SU-DHL-6 (cell line): ENCODE measurements at regions not wholly inside any gene's neighbourhood (a gene's known extent, or its start where the extent isn't known, plus 50 kb on each side); places are given as distances from the start of the nearest gene placed in this dataset.

Source experiments
- H2AFZ ChIP-seq: fragments of 200-600 bp; sonication (generic); 2 replicates; pipeline ENCODE4 v1.6.1; 2014; ENCODE audit warnings: low read depth, mild to moderate bottlenecking, moderate library complexity, mixed read lengths, antibody characterized with exemption, low read length; ENCODE audit not compliant: severe bottlenecking
- H3F3A ChIP-seq: fragments of 200-600 bp; shearing (Covaris generic); 2 replicates; pipeline ENCODE4 v1.6.0; 2016; ENCODE audit warnings: antibody characterized with exemption, mild to moderate bottlenecking; ENCODE audit not compliant: insufficient read depth
- H3K27ac ChIP-seq: fragments of 200-600 bp; sonication (generic); 2 replicates; pipeline ENCODE4 v1.5.1; 2016; ENCODE audit warnings: low read depth, mild to moderate bottlenecking, low read length, moderate library complexity, mixed read lengths
- H3K27me3 ChIP-seq: fragments of 200-600 bp; sonication (generic), shearing (Covaris generic); 2 replicates; pipeline ENCODE4 v1.6.0; 2014; ENCODE audit warnings: mild to moderate bottlenecking, low read length
- H3K36me3 ChIP-seq: fragments of 200-600 bp; sonication (generic); 2 replicates; pipeline ENCODE4 v1.6.1; 2014; ENCODE audit warnings: mild to moderate bottlenecking, low read length, mixed read lengths
- H3K4me2 ChIP-seq: fragments of 300-600, 200-600 bp; shearing (Covaris generic), sonication (generic); 2 replicates; pipeline ENCODE4 v1.6.0; 2014; ENCODE audit warnings: low read length, low read depth, mild to moderate bottlenecking; ENCODE audit not compliant: poor library complexity, severe bottlenecking
- H3K4me3 ChIP-seq: fragments of 200-600 bp; sonication (generic); 2 replicates; pipeline ENCODE4 v1.5.1; 2014; ENCODE audit warnings: antibody characterized with exemption, low read length, mild to moderate bottlenecking, mixed read lengths; ENCODE audit not compliant: insufficient read depth, poor library complexity, severe bottlenecking
- H3K79me2 ChIP-seq: fragments of 200-600 bp; sonication (generic); 2 replicates; pipeline ENCODE4 v1.6.1; 2014; ENCODE audit warnings: mild to moderate bottlenecking, low read length, moderate library complexity; ENCODE audit not compliant: insufficient read depth
- H3K9ac ChIP-seq: fragments of 200-600 bp; sonication (generic); 2 replicates; pipeline ENCODE4 v1.7.0; 2014; ENCODE audit warnings: mild to moderate bottlenecking, low read length
- H3K9me2 ChIP-seq: fragments of 200-600 bp; sonication (generic); replicated peaks from 2 replicates; pipeline ENCODE4 v1.6.1; 2014; ENCODE audit warnings: low read length; ENCODE audit not compliant: insufficient read depth
- H3K9me3 ChIP-seq: fragments of 200-600 bp; sonication (generic); 2 replicates; pipeline ENCODE4 v1.6.1; 2014; ENCODE audit warnings: low read length, mixed read lengths; ENCODE audit not compliant: insufficient read depth
- H4K20me1 ChIP-seq: fragments of 200-600 bp; sonication (generic); 2 replicates; pipeline ENCODE4 v1.6.1; 2014; ENCODE audit warnings: low read depth, mild to moderate bottlenecking, antibody characterized with exemption, low read length, moderate library complexity, mixed read lengths
- CTCF ChIP-seq: fragments of 200-600 bp; sonication (generic); IDR thresholded peaks from one replicate; pipeline ENCODE4 v1.5.1; 2017; ENCODE audit warnings: antibody characterized with exemption, mild to moderate bottlenecking, low read length, moderate library complexity; ENCODE audit not compliant: insufficient read depth, poor library complexity, severe bottlenecking
- EZH2phosphoT487 ChIP-seq: fragments of 200-600 bp; sonication (generic), shearing (Covaris generic); conservative IDR thresholded peaks from 2 replicates; pipeline ENCODE4 v1.6.1; 2018; ENCODE audit warnings: mild to moderate bottlenecking, antibody characterized with exemption, low read length, moderate library complexity, mixed read lengths

GRCh38 chr7:79531116-79531515 is 77.6 kb upstream of the MAGI2 start:
- H3K4me3 ChIP-seq = no peak overlapping the region
- no peaks in the 10 kb centered on the region for H4K20me1 ChIP-seq
- no peaks in the 10 kb centered on the region for H3K27me3 ChIP-seq
- H3K27ac ChIP-seq = no peak overlapping the region
- no peaks in the 10 kb centered on the region for H3K79me2 ChIP-seq
- no peaks in the 10 kb centered on the region for H3K9me2 ChIP-seq
- no peak overlapping the region for H3K4me2 ChIP-seq
- H3K9ac ChIP-seq = no peak overlapping the region
- H2AFZ ChIP-seq = no peak overlapping the region
- no peaks in the 10 kb centered on the region for H3F3A ChIP-seq
- no peaks in the 10 kb centered on the region for H3K9me3 ChIP-seq
- TF ChIP-seq CTCF (no peak), EZH2phosphoT487 (no peak)
- no peaks in the 10 kb centered on the region for H3K36me3 ChIP-seq

GRCh38 chr7:79529881-79530235 is 76.4 kb upstream of the MAGI2 start:
- H3K27ac ChIP-seq = no peak overlapping the region
- no peak overlapping the region for H3K4me2 ChIP-seq
- no peaks in the 10 kb centered on the region for H3K27me3 ChIP-seq
- H4K20me1 ChIP-seq = no peaks in the 10 kb centered on the region
- no peak overlapping the region for H3K4me3 ChIP-seq
- TF ChIP-seq CTCF (no peak), EZH2phosphoT487 (no peak)
- H3K9ac ChIP-seq = no peak overlapping the region
- no peaks in the 10 kb centered on the region for H3K9me2 ChIP-seq
- no peaks in the 10 kb centered on the region for H3K36me3 ChIP-seq
- no peaks in the 10 kb centered on the region for H3K79me2 ChIP-seq
- no peaks in the 10 kb centered on the region for H3F3A ChIP-seq
- H2AFZ ChIP-seq = no peak overlapping the region
- no peaks in the 10 kb centered on the region for H3K9me3 ChIP-seq

- no peaks in the 10 kb centered on the region for H3K79me2 ChIP-seq
- H2AFZ ChIP-seq = no peak overlapping the region
- H3K27me3 ChIP-seq = no peaks in the 10 kb centered on the region
- no peaks in the 10 kb centered on the region for H3K36me3 ChIP-seq
- no peaks in the 10 kb centered on the region for H3K9me3 ChIP-seq
- no peaks in the 10 kb centered on the region for H3F3A ChIP-seq
- no peak overlapping the region for H3K4me2 ChIP-seq
- H4K20me1 ChIP-seq = no peaks in the 10 kb centered on the region
- no peak overlapping the region for H3K27ac ChIP-seq
- no peaks in the 10 kb centered on the region for H3K9me2 ChIP-seq
- no peak overlapping the region for H3K9ac ChIP-seq
- TF ChIP-seq EZH2phosphoT487 (no peak), CTCF (no peak)
- H3K4me3 ChIP-seq = no peak overlapping the region
Observed at GRCh38 chr7:79529214-79529880, 75.9 kb upstream of the MAGI2 start.
